ENCODE measurements at regions not wholly inside any gene's neighbourhood (a gene's known extent, or its start where the extent isn't known, plus 50 kb on each side); places are given as distances from the start of the nearest gene placed in this dataset.
"Not testable (repeated sequence)": the region's sequence is repeated elsewhere in the genome, so short reads cannot be mapped to it uniquely, and the experiment has no call there.

DNA sequence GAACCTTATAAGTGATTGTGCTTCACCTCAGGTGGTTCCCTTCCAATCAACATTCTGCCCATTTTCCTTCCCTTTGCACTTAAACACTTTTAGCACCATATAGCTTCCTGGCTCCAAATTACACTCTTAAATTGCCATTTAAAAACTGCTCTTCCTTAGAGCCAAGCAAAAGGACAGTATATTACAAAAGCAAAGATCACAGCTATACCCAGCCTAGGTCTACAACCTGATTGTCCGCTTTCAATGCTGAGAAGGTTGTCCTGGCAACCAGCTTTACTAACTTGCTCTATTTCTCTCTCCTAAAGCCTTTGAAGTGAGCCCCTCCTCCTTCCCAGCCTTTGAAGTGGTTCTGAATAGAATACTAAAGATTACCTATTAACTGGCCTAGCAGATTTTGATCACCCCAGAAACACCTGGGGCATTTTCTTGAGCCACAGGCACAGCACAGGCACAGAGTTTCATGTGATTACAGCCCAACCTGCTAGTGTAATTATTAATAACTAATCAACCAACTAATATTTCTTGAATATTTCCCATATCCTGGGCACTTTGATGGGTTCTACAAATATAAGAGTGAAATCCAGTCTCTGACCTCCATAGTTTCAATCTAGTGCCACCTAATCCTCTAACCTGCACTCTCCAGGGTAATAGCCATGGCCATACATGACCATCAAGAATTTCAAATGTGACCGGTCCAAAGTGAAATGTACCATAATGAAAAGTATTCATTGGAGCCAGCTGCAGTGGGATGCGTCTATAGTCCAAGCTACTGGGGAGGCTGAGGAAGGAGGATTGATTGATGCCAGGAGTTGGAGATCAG is 63.6 kb upstream of the TRIM24 start:
- no peak overlapping the region for H3K4me3 Mint-ChIP-seq (ENCODE audit: unreplicated experiment)
- H3K4me1 Mint-ChIP-seq (ENCODE audit: unreplicated experiment), result no peaks in the 10 kb centered on the region
- H3K36me3 Mint-ChIP-seq (ENCODE audit: unreplicated experiment), result no peaks in the 10 kb centered on the region
- TF ChIP-seq, protein P1, sequence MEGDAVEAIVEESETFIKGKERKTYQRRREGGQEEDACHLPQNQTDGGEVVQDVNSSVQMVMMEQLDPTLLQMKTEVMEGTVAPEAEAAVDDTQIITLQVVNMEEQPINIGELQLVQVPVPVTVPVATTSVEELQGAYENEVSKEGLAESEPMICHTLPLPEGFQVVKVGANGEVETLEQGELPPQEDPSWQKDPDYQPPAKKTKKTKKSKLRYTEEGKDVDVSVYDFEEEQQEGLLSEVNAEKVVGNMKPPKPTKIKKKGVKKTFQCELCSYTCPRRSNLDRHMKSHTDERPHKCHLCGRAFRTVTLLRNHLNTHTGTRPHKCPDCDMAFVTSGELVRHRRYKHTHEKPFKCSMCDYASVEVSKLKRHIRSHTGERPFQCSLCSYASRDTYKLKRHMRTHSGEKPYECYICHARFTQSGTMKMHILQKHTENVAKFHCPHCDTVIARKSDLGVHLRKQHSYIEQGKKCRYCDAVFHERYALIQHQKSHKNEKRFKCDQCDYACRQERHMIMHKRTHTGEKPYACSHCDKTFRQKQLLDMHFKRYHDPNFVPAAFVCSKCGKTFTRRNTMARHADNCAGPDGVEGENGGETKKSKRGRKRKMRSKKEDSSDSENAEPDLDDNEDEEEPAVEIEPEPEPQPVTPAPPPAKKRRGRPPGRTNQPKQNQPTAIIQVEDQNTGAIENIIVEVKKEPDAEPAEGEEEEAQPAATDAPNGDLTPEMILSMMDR (IDR thresholded peaks at IDR 0.05), result no peak
- H3K27ac Mint-ChIP-seq (ENCODE audit: unreplicated experiment), result no peak overlapping the region
- H3K27me3 Mint-ChIP-seq (ENCODE audit: unreplicated experiment), result no peaks in the 10 kb centered on the region
- no peak for DNase-seq (ENCODE audit: extremely low spot score, unreplicated experiment)
- H3K9me3 Mint-ChIP-seq (ENCODE audit: unreplicated experiment), result no peaks in the 10 kb centered on the region

DNA sequence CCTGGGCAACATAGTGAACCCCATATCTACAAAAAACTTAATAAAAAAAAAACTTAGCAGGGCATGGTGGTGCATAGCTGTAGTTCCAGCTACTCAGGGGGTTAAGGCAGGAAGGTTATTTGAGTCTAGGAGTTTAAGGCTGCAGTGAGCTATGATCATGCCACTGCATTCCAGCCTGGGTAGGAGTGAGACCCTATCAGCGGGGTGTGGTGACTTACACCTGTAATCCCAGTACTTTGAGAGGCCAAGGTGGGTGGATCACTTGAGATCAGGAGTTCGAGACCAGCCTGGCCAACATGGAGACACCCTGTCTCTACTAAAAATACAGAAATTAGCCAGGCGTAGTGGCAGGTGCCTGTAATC is 63.0 kb upstream of the TRIM24 start:
- DNase-seq (ENCODE audit: extremely low spot score, unreplicated experiment); H3K4me3 Mint-ChIP-seq (ENCODE audit: unreplicated experiment); H3K27me3 Mint-ChIP-seq (ENCODE audit: unreplicated experiment); H3K4me1 Mint-ChIP-seq (ENCODE audit: unreplicated experiment); H3K27ac Mint-ChIP-seq (ENCODE audit: unreplicated experiment); H3K9me3 Mint-ChIP-seq (ENCODE audit: unreplicated experiment); H3K36me3 Mint-ChIP-seq (ENCODE audit: unreplicated experiment): not testable (repeated sequence)

GRCh38 chr7:138398857-138399256 is 61.2 kb upstream of the TRIM24 start:
- Mint-ChIP-seq H3K4me1 (ENCODE audit: unreplicated experiment) (no peaks in the 10 kb centered on the region), H3K36me3 (ENCODE audit: unreplicated experiment) (no peaks in the 10 kb centered on the region), H3K9me3 (ENCODE audit: unreplicated experiment) (no peaks in the 10 kb centered on the region), H3K27me3 (ENCODE audit: unreplicated experiment) (peaks cover 7% of the 10 kb centered on the region), H3K27ac (ENCODE audit: unreplicated experiment) (no peak overlapping the region), H3K4me3 (ENCODE audit: unreplicated experiment) (no peak overlapping the region)
- no peak for DNase-seq (ENCODE audit: extremely low spot score, unreplicated experiment)
- TF ChIP-seq, protein P1 (IDR thresholded peaks at IDR 0.05), result no peak

DNA sequence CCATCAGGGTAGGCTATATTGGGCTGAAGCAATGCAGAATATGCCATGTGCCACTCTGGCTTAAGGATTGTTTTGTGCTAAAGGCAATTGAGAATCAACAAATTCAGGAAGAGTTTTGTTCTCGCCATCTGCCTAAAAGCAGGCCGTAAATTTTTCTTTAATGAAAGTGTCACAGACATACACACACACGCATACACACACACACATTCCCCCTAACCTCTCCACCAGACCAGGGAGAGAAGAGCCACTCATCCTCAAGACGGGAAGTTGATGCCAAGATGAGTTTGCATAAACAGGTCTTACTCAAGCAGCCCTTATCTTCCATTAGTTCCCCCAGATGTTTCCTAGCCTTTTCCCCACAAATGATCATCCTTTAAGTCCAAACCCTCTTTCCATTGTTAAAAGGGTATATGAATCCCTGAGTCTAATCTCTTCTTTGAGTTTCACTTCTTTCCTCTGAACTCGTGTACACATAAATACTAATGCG is 59.6 kb upstream of the TRIM24 start:
- no peak overlapping the region for H3K4me3 Mint-ChIP-seq (ENCODE audit: unreplicated experiment)
- peaks cover 7% of the 10 kb centered on the region for H3K27me3 Mint-ChIP-seq (ENCODE audit: unreplicated experiment)
- no peak for DNase-seq (ENCODE audit: extremely low spot score, unreplicated experiment)
- no peaks in the 10 kb centered on the region for H3K9me3 Mint-ChIP-seq (ENCODE audit: unreplicated experiment)
- TF ChIP-seq, protein P1 (IDR thresholded peaks at IDR 0.05), result no peak
- no peaks in the 10 kb centered on the region for H3K4me1 Mint-ChIP-seq (ENCODE audit: unreplicated experiment)
- H3K27ac Mint-ChIP-seq (ENCODE audit: unreplicated experiment), result no peak overlapping the region
- H3K36me3 Mint-ChIP-seq (ENCODE audit: unreplicated experiment), result no peaks in the 10 kb centered on the region

DNA sequence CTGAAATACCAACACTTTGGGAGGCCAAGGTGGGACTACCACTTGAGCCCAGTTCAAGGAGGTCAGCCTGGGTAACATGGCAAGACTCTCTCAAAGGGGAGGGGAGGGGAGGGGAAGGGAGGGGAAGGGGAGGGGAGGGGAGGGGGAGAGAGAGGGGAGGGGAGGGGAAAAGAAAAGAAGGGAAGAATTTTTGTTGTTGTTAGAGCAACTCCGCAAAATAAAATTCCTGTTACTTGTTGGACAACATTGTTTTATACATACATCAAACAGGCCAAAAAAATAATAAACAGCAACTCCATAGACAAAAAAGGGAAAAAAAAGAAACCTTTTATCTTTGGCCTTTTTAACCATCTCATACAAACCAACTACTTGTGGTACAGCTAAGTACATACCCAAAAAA is 57.3 kb upstream of the TRIM24 start:
- H3K27ac Mint-ChIP-seq (ENCODE audit: unreplicated experiment), result no peak overlapping the region
- no peaks in the 10 kb centered on the region for H3K4me1 Mint-ChIP-seq (ENCODE audit: unreplicated experiment)
- no peak overlapping the region for H3K4me3 Mint-ChIP-seq (ENCODE audit: unreplicated experiment)
- TF ChIP-seq, protein P1 (IDR thresholded peaks at IDR 0.05), result no peak
- DNase-seq (ENCODE audit: extremely low spot score, unreplicated experiment), result no peak
- H3K27me3 Mint-ChIP-seq (ENCODE audit: unreplicated experiment), result peaks cover 12% of the 10 kb centered on the region
- H3K9me3 Mint-ChIP-seq (ENCODE audit: unreplicated experiment), result no peaks in the 10 kb centered on the region
- no peaks in the 10 kb centered on the region for H3K36me3 Mint-ChIP-seq (ENCODE audit: unreplicated experiment)
